ENCODE measurements at regions not wholly inside any gene's neighbourhood (a gene's known extent, or its start where the extent isn't known, plus 50 kb on each side); places are given as distances from the start of the nearest gene placed in this dataset.

DNA sequence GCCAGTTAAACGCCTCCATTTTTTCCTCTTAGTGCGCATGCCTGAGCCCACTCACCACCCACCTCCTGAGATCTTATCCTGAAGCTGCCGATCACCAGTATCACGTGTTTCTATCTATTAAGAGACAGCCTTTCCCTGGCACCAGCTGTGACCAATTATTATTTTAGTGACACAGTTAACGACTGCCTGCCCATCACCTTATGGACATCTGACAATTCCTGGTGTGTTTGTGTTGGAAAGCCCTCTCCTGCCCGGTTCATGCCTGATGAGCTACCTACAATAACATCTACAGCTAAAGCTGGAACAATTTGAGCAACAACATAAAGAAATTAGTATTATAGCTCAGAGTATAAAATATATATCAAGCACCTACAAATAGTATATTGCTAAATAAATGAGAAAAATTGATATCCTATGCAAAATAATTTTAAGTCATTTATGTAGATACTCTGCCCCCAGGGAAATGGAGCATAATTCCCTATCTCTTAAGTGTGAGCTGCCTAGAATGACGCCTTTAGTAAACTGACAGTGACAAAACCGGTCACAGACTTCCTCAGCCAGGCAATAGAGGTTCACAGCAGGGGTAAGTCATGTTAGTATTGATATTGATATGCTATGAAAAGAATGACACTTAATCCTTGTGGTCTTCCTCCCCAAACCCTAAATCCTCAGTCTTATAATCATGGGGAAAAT, 862.2 kb downstream of the TRAM1L1 start:
- TF ChIP-seq, protein P1, sequence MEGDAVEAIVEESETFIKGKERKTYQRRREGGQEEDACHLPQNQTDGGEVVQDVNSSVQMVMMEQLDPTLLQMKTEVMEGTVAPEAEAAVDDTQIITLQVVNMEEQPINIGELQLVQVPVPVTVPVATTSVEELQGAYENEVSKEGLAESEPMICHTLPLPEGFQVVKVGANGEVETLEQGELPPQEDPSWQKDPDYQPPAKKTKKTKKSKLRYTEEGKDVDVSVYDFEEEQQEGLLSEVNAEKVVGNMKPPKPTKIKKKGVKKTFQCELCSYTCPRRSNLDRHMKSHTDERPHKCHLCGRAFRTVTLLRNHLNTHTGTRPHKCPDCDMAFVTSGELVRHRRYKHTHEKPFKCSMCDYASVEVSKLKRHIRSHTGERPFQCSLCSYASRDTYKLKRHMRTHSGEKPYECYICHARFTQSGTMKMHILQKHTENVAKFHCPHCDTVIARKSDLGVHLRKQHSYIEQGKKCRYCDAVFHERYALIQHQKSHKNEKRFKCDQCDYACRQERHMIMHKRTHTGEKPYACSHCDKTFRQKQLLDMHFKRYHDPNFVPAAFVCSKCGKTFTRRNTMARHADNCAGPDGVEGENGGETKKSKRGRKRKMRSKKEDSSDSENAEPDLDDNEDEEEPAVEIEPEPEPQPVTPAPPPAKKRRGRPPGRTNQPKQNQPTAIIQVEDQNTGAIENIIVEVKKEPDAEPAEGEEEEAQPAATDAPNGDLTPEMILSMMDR (IDR thresholded peaks at IDR 0.05), result no peak
- no peak for TF ChIP-seq POLR2A (IDR thresholded peaks at IDR 0.05)
